Osteoblast (primary cell): ENCODE measurements at regions not wholly inside any gene's neighbourhood (a gene's known extent, or its start where the extent isn't known, plus 50 kb on each side); places are given as distances from the start of the nearest gene placed in this dataset.

Experiments used
- DNase-seq: peaks from one replicate; pipeline ENCODE4 v3.0.0; 2011; ENCODE audit warnings: low spot score, mixed read lengths; ENCODE audit not compliant: insufficient read length; ENCODE audit errors: missing footprints
- H2AFZ ChIP-seq: 2 replicates; pipeline ENCODE4 v1.6.0; 2011; ENCODE audit warnings: mild to moderate bottlenecking, low read length
- H3K27ac ChIP-seq: 2 replicates; pipeline ENCODE4 v1.5.1; 2011; ENCODE audit warnings: mild to moderate bottlenecking, low read depth, low read length, moderate library complexity
- H3K27me3 ChIP-seq: 2 replicates; pipeline ENCODE4 v1.6.0; 2012; ENCODE audit warnings: mild to moderate bottlenecking, control low read depth, inconsistent platforms, low read length, moderate library complexity; ENCODE audit not compliant: insufficient read depth
- H3K36me3 ChIP-seq: 2 replicates; pipeline ENCODE4 v1.5.1; 2011; ENCODE audit warnings: mild to moderate bottlenecking, low read length, control low read depth, moderate library complexity; ENCODE audit not compliant: insufficient read depth
- H3K4me1 ChIP-seq: 2 replicates; pipeline ENCODE4 v1.5.1; 2011; ENCODE audit warnings: mild to moderate bottlenecking, low read length, control low read depth, moderate library complexity; ENCODE audit not compliant: insufficient read depth
- H3K4me2 ChIP-seq: 2 replicates; pipeline ENCODE4 v1.6.0; 2011; ENCODE audit warnings: mild to moderate bottlenecking, low read length; ENCODE audit not compliant: insufficient read depth
- H3K4me3 ChIP-seq: fragments of 200-600 bp; sonication (generic); 3 replicates; pipeline ENCODE4 v1.5.1; 2012; ENCODE audit warnings: mild to moderate bottlenecking, low read length, inconsistent platforms; ENCODE audit not compliant: insufficient read depth
- H3K79me2 ChIP-seq: 2 replicates; pipeline ENCODE4 v1.6.0; 2012; ENCODE audit warnings: mild to moderate bottlenecking, low read length, control low read depth, inconsistent platforms; ENCODE audit not compliant: insufficient read depth
- H3K9me3 ChIP-seq: 2 replicates; pipeline ENCODE4 v1.5.1; 2011; ENCODE audit warnings: low read depth, low read length, control low read depth
- H4K20me1 ChIP-seq: 2 replicates; pipeline ENCODE4 v1.6.0; 2012; ENCODE audit warnings: mild to moderate bottlenecking, low read length, control low read depth; ENCODE audit not compliant: insufficient read depth
- CTCF ChIP-seq: IDR thresholded peaks from 2 replicates; pipeline ENCODE4 v1.5.1; 2011; ENCODE audit warnings: mild to moderate bottlenecking, low read depth, low read length, moderate library complexity; ENCODE audit errors: extremely low read depth

- Histone ChIP-seq H3K27ac (no peak overlapping the region), H3K27me3 (peaks cover 61% of the 10 kb centered on the region), H3K36me3 (no peaks in the 10 kb centered on the region), H4K20me1 (no peaks in the 10 kb centered on the region), H3K4me3 (no peak overlapping the region), H3K9me3 (no peaks in the 10 kb centered on the region), H3K79me2 (no peaks in the 10 kb centered on the region), H3K4me1 (no peaks in the 10 kb centered on the region), H3K4me2 (no peak overlapping the region), H2AFZ (no peak overlapping the region)
- no peak for TF ChIP-seq CTCF
- DNase-seq: peak; percentile 67
These were observed 253.3 kb downstream of the TJP1 start for GRCh38 chr15:29568840-29569532.

- Histone ChIP-seq H2AFZ (no peak overlapping the region), H3K79me2 (no peaks in the 10 kb centered on the region), H3K4me1 (no peaks in the 10 kb centered on the region), H3K27me3 (peaks cover 46% of the 10 kb centered on the region), H3K27ac (no peak overlapping the region), H3K4me2 (no peak overlapping the region), H3K9me3 (no peaks in the 10 kb centered on the region), H3K4me3 (no peak overlapping the region), H4K20me1 (no peaks in the 10 kb centered on the region), H3K36me3 (no peaks in the 10 kb centered on the region)
- no peak for TF ChIP-seq CTCF
- DNase-seq: no peak
These were observed 254.9 kb downstream of the TJP1 start for GRCh38 chr15:29567336-29567735.

- Histone ChIP-seq H3K4me3 (no peak overlapping the region), H3K27me3 (peaks cover 42% of the 10 kb centered on the region), H3K36me3 (no peaks in the 10 kb centered on the region), H3K4me1 (no peaks in the 10 kb centered on the region), H3K79me2 (no peaks in the 10 kb centered on the region), H2AFZ (no peak overlapping the region), H3K27ac (no peak overlapping the region), H3K4me2 (no peak overlapping the region), H3K9me3 (no peaks in the 10 kb centered on the region), H4K20me1 (no peaks in the 10 kb centered on the region)
- no peak for DNase-seq
- no peak for TF ChIP-seq CTCF
These were observed 255.4 kb downstream of the TJP1 start for GRCh38 chr15:29566914-29567313.

GRCh38 chr15:29563112-29563511 is 259.2 kb downstream of the TJP1 start:
- Histone ChIP-seq H3K36me3 (no peaks in the 10 kb centered on the region), H3K27ac (no peak overlapping the region), H3K9me3 (no peaks in the 10 kb centered on the region), H3K27me3 (peaks cover 11% of the 10 kb centered on the region), H3K4me2 (no peak overlapping the region), H3K4me3 (no peak overlapping the region), H2AFZ (no peak overlapping the region), H4K20me1 (no peaks in the 10 kb centered on the region), H3K79me2 (no peaks in the 10 kb centered on the region), H3K4me1 (no peaks in the 10 kb centered on the region)
- DNase-seq: no peak
- no peak for TF ChIP-seq CTCF
